ENCODE measurements at regions not wholly inside any gene's neighbourhood (a gene's known extent, or its start where the extent isn't known, plus 50 kb on each side); places are given as distances from the start of the nearest gene placed in this dataset.

DNA sequence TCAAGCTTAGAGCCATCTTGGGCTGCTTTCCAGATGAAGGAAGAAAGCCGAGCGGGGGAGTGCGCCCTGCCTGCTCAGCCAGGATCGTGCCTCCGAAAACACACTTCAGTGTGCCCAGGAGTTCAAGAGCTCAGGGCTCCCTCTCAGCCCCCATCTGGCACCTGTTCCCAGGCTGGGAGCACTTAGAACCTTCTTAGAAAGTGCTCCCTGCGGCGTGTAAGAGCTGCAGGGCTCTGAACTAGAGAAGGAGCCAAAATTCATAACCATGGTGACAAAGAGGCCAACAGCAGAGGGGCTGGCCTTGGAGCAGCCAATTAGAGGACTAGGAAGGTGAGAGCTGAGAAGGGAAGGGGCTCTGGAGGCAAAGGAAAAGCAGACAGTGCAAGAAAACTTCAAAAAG, 59.0 kb upstream of the TNRC6C start:
- no peak for DNase-seq

GRCh38 chr17:77901481-77901880, 57.0 kb upstream of the TNRC6C start:
- DNase-seq = no peak

GRCh38 chr17:77905266-77905665, 53.2 kb upstream of the TNRC6C start:
- no peak for DNase-seq

DNA sequence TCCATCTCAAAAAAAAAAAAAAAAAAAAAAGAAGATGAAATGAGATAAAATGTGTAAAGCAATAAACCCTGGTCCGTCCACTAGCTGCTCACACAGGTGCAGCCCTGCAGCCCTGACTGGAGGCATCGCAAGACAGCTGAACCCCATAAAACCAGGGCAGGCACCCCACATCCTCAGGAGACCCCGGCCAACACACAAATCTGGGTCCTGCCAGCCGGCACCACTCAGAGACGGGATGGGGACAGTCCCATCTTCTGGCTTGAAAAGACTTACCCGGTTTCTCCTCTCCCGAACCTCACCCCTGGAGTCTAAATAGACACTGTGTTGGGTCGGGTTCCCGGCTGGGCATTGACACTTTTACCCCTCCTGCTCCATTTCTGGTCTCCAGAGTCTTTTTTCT, 52.7 kb upstream of the TNRC6C start:
- DNase-seq = no peak

DNA sequence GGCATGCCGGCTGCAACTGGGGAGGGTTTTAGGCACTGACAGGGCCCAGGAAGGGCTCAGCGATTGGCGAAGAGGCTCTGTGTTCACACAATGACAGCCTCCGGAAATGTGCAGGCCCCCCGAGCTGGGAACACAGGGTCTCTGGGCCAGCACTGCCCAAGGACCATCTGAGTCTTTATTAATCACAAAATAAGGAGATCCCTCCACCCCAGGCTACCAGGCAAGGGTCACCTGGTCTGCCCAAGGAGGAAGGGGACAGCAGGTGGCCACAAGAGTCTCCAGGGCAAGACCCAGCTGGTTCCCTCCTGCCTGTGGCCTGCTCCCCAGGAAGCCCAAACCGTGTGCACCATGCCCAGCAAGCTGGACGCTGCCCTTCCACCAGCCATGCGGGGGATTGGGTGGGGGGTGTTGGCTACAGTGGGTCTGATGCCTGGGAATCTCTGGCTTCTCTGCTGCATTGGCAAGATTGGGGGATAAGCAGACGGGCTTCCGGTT, 52.1 kb upstream of the TNRC6C start:
- DNase-seq = no peak

DNA sequence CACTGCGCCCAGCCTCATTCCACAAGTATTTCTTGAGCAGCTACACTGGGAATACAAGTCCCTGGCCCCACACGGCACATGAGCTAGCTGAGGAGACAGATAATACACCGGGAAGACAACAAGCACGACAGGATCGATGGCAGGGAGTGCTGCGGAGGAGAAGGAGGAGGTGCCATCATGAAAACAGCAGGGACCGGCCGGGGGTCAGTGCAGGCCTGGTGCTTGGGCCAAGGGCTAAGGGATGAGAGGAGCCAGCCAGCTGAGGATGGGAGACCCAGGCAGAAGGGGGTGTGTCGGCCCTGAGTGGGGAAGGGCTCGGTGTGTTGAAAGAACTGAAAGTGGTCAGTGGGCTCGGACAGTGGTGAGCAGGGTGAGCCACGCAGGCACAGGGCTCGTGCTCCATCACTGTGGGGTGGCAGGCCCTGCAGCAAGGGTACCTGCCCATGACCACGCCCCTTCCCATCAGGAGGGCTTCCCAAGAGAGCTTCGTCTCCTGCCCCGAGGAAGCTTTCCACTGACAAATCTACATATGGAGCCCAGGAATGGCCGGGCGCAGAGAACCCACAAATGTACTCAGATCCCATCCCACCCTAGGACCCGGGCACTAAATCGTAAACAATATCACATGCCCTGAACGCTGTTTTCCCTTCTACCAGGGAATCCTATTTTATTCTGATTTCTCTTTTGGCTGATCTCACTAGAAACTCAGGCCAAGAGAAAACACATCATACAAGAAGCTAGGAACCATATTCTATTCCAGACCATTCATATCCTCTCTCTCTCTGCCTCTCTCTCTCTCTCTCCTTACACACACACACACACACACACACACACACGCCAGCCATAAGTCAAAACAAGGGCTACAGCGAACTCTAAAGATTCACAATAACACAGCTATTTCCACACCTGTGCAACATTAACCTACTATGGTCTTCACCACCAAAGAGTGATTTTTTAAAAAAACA, 50.7 kb upstream of the TNRC6C start:
- DNase-seq = no peak

DNA sequence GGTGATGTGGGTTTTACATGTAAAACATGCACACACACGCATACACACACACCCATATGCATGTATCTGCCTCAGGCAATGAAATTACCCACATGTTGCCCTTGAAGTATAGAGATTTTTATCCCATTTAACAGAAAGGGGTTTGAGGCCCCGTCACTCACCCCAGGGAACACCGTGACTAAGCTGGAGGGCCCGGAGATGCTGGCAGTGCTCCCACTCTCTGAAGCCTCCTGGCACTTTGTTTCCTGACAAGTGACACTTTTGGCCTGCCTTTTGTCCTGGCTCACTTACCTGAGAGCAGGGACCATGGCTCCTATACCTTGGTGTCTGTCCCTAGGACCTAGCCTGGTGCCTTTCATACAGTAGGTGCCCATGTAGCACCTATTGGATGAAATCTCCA, 50.0 kb upstream of the TNRC6C start:
- no peak for DNase-seq
